Liver (tissue), 3 donors: ENCODE measurements at regions not wholly inside any gene's neighbourhood (a gene's known extent, or its start where the extent isn't known, plus 50 kb on each side); places are given as distances from the start of the nearest gene placed in this dataset.
"Not testable (repeated sequence)": the region's sequence is repeated elsewhere in the genome, so short reads cannot be mapped to it uniquely, and the experiment has no call there.

Source experiments
- ATF3 ChIP-seq: IDR thresholded peaks from 2 replicates; pipeline ENCODE4 v1.6.1; 2016; ENCODE audit warnings: antibody characterized with exemption
- CTCF ChIP-seq: fragments of 150-350 bp; IDR thresholded peaks from 2 replicates; pipeline ENCODE4 v1.5.1; 2017; ENCODE audit warnings: improper control_type of control experiment, low read depth, low read length; ENCODE audit not compliant: missing input control
- REST ChIP-seq: IDR thresholded peaks from 2 replicates; pipeline ENCODE4 v1.6.1; 2016; ENCODE audit warnings: antibody characterized with exemption, mild to moderate bottlenecking
- donor health status: healthy.
- donor health status: healthy.

- not testable (repeated sequence) for TF ChIP-seq CTCF, REST, ATF3
Observed at GRCh38 chr3:130184152-130185024, 102.8 kb downstream of the ALG1L2 start.
